ENCODE measurements at regions not wholly inside any gene's neighbourhood (a gene's known extent, or its start where the extent isn't known, plus 50 kb on each side); places are given as distances from the start of the nearest gene placed in this dataset.

DNA sequence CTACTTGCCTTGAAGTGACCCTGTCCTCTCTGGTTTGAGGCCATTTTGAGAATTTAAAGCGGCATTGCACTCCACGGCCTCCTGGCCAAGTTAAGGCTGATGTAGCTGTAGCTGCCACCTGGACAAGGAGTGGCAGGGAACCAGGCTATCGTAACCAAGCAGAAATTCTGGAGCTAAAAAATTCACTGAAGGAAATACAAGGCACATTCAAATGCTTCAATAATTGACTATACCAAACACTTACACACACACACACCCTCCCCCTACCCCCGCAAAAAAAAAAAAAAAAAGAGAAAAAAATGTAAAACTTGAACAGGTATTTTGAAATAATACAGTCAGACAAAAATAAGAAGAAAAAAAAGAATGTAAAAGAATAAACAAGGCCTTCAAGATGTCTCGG, 409.0 kb upstream of the SEMA3A start:
- WGBS, 3 donors, result 94 to 96% (median 95%) methylated on average over 5 of the region's 5 CpGs
- no peak overlapping the region for H3K27ac ChIP-seq
- H3K27me3 ChIP-seq, result no peaks in the 10 kb centered on the region
- intact Hi-C loops (cut with DNase I), result no loop called here
- DNase-seq, result no peak
- no peaks in the 10 kb centered on the region for H3K36me3 ChIP-seq
- H3K9me3 ChIP-seq, result no peaks in the 10 kb centered on the region
- H3K4me3 ChIP-seq, result no peak overlapping the region
- H3K4me1 ChIP-seq (ENCODE audit: insufficient read depth), result no peaks in the 10 kb centered on the region
- TF ChIP-seq POLR2A (IDR thresholded peaks at IDR 0.05), result no peak
- TF ChIP-seq CTCF (IDR thresholded peaks at IDR 0.05), result no peak
- no peak for TF ChIP-seq EP300 (IDR thresholded peaks at IDR 0.05)

GRCh38 chr7:84595026-84595425, 400.4 kb upstream of the SEMA3A start:
- no peak overlapping the region for H3K27ac ChIP-seq
- 78 to 89% (median 85%) methylated on average over 4 of the region's 4 CpGs for WGBS, 3 donors
- DNase-seq, result no peak
- H3K4me1 ChIP-seq (ENCODE audit: insufficient read depth), result no peaks in the 10 kb centered on the region
- intact Hi-C loops (cut with DNase I), result no loop called here
- H3K4me3 ChIP-seq, result no peak overlapping the region
- TF ChIP-seq EP300 (IDR thresholded peaks at IDR 0.05) (no peak), CTCF (IDR thresholded peaks at IDR 0.05) (no peak), POLR2A (IDR thresholded peaks at IDR 0.05) (no peak)
- H3K9me3 ChIP-seq, result no peaks in the 10 kb centered on the region
- no peaks in the 10 kb centered on the region for H3K36me3 ChIP-seq
- no peaks in the 10 kb centered on the region for H3K27me3 ChIP-seq

DNA sequence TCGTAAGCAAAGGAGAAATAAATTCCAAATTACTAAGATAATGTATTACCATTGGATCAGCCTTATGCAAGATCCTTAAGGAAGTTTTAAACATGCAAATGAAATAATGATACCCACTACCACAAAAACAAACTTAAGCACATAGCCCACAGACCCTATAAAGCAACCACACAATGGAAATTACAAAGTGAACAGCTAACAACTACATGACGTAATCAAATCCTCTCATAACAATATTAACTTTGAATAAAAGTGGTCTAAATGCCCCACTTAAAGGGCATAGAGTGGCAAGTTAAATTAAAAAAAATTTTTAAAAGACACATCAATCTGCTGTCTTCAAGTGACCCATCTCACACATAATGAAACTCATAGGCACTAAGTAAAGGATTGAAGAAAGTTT, 397.3 kb upstream of the SEMA3A start:
- intact Hi-C loops (cut with DNase I), result no loop called here
- no peak overlapping the region for H3K4me3 ChIP-seq
- H3K27me3 ChIP-seq, result no peaks in the 10 kb centered on the region
- H3K9me3 ChIP-seq, result no peaks in the 10 kb centered on the region
- no peak overlapping the region for H3K27ac ChIP-seq
- no peak for TF ChIP-seq CTCF (IDR thresholded peaks at IDR 0.05)
- TF ChIP-seq POLR2A (IDR thresholded peaks at IDR 0.05), result no peak
- TF ChIP-seq EP300 (IDR thresholded peaks at IDR 0.05), result no peak
- H3K4me1 ChIP-seq (ENCODE audit: insufficient read depth), result no peaks in the 10 kb centered on the region
- no peaks in the 10 kb centered on the region for H3K36me3 ChIP-seq
- DNase-seq, result no peak
- 87 to 94% (median 88%) methylated on average over 2 of the region's 2 CpGs for WGBS, 3 donors

DNA sequence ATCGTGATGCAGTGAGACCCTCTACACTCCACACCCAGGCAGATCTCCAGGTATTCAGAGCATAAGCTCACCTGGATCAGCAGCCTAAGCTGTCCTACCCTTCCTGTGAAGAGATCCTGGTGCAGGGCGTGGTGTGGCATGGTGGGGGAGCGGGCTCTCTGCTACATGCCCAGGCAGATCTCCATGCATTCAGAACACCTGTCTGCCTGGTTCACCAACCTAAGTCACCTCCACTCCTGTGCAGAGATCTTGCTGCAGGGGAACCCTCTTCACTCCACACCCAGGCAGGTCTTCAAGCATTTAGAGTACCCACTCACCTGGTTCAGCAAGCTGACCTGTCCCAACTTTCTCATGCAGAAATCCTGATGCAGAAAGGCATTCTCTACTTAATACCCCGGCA, 394.4 kb upstream of the SEMA3A start:
- DNase-seq, result no peak
- no peaks in the 10 kb centered on the region for H3K36me3 ChIP-seq
- no peak overlapping the region for H3K4me3 ChIP-seq
- TF ChIP-seq POLR2A (IDR thresholded peaks at IDR 0.05), result no peak
- TF ChIP-seq EP300 (IDR thresholded peaks at IDR 0.05), result no peak
- no peak for TF ChIP-seq CTCF (IDR thresholded peaks at IDR 0.05)
- no peaks in the 10 kb centered on the region for H3K4me1 ChIP-seq (ENCODE audit: insufficient read depth)
- WGBS, 3 donors, result 94 to 98% (median 97%) methylated on average over 4 of the region's 4 CpGs
- no peaks in the 10 kb centered on the region for H3K27me3 ChIP-seq
- intact Hi-C loops (cut with DNase I), result no loop called here
- H3K27ac ChIP-seq, result no peak overlapping the region
- H3K9me3 ChIP-seq, result no peaks in the 10 kb centered on the region

- no peaks in the 10 kb centered on the region for H3K9me3 ChIP-seq
- 49 to 65% (median 49%) methylated on average over 4 of the region's 4 CpGs for WGBS, 3 donors
- intact Hi-C loops (cut with DNase I), result no loop called here
- H3K4me3 ChIP-seq, result no peak overlapping the region
- H3K27ac ChIP-seq, result no peak overlapping the region
- H3K27me3 ChIP-seq, result no peaks in the 10 kb centered on the region
- no peak for DNase-seq
- TF ChIP-seq EP300 (IDR thresholded peaks at IDR 0.05) (no peak), POLR2A (IDR thresholded peaks at IDR 0.05) (no peak), CTCF (IDR thresholded peaks at IDR 0.05) (no peak)
- H3K4me1 ChIP-seq (ENCODE audit: insufficient read depth), result no peaks in the 10 kb centered on the region
- no peaks in the 10 kb centered on the region for H3K36me3 ChIP-seq
These were observed 388.7 kb upstream of the SEMA3A start for GRCh38 chr7:84583331-84583730.

Measured in ovary (tissue), 7 donors.